ENCODE measurements at regions not wholly inside any gene's neighbourhood (a gene's known extent, or its start where the extent isn't known, plus 50 kb on each side); places are given as distances from the start of the nearest gene placed in this dataset.
"Not testable (repeated sequence)": the region's sequence is repeated elsewhere in the genome, so short reads cannot be mapped to it uniquely, and the experiment has no call there.

- not testable (repeated sequence) for DNase-seq
These were observed 117.0 kb downstream of the CEP44 start for GRCh38 chr4:174400603-174401302.

- no peak for DNase-seq
These were observed 115.0 kb downstream of the CEP44 start for GRCh38 chr4:174398728-174399127.

- DNase-seq = no peak
These were observed 113.8 kb downstream of the CEP44 start for GRCh38 chr4:174397366-174398155.

- DNase-seq = no peak
These were observed 112.9 kb downstream of the CEP44 start for GRCh38 chr4:174396599-174397110.

GRCh38 chr4:174394915-174395314 is 111.2 kb downstream of the CEP44 start:
- no peak for DNase-seq

- DNase-seq = no peak
These were observed 105.7 kb downstream of the CEP44 start for GRCh38 chr4:174389439-174389838.

- no peak for DNase-seq
These were observed 104.9 kb downstream of the CEP44 start for GRCh38 chr4:174388461-174389145.

GRCh38 chr4:174387721-174388120 is 104.0 kb downstream of the CEP44 start:
- DNase-seq = no peak

GRCh38 chr4:174387143-174387542 is 103.4 kb downstream of the CEP44 start:
- DNase-seq = no peak

GRCh38 chr4:174383783-174384182 is 100.1 kb downstream of the CEP44 start:
- DNase-seq = no peak

- DNase-seq = not testable (repeated sequence)
These were observed 99.4 kb downstream of the CEP44 start for GRCh38 chr4:174382938-174383605.

Measured in C1 segment of cervical spinal cord (tissue), 14 donors.